NB4 (cell line): ENCODE measurements at regions not wholly inside any gene's neighbourhood (a gene's known extent, or its start where the extent isn't known, plus 50 kb on each side); places are given as distances from the start of the nearest gene placed in this dataset.

Experiments used
- DNase-seq: peaks from one replicate; pipeline ENCODE4 v3.0.0; 2010; ENCODE audit warnings: low read depth
- H3K4me3 ChIP-seq: one replicate; pipeline ENCODE4 v1.5.1; 2011; ENCODE audit warnings: mild to moderate bottlenecking, low read depth, low read length, moderate library complexity
- CTCF ChIP-seq: IDR thresholded peaks from one replicate; pipeline ENCODE4 v1.5.1; 2012; ENCODE audit warnings: low read depth, low read length
- MAX ChIP-seq: IDR thresholded peaks from 2 replicates; pipeline ENCODE4 v1.6.1; 2011; ENCODE audit warnings: low read depth, low read length
- MYC ChIP-seq: IDR thresholded peaks from 2 replicates; pipeline ENCODE4 v1.6.1; 2011; ENCODE audit warnings: low read depth, low read length
- POLR2A ChIP-seq: IDR thresholded peaks from 2 replicates; pipeline ENCODE4 v1.6.1; 2011; ENCODE audit warnings: mild to moderate bottlenecking; ENCODE audit not compliant: insufficient read length; ENCODE audit errors: extremely low read depth

GRCh38 chr1:194825382-194825781, 1639.0 kb upstream of the B3GALT2 start:
- TF ChIP-seq CTCF, result no peak
- no peak for DNase-seq
- no peak overlapping the region for H3K4me3 ChIP-seq

GRCh38 chr1:194821091-194821490, 1634.7 kb upstream of the B3GALT2 start:
- no peak for DNase-seq
- no peak overlapping the region for H3K4me3 ChIP-seq
- no peak for TF ChIP-seq MAX
- TF ChIP-seq POLR2A, result no peak
- no peak for TF ChIP-seq MYC
- no peak for TF ChIP-seq CTCF

- TF ChIP-seq CTCF, result no peak
- TF ChIP-seq MYC, result no peak
- no peak overlapping the region for H3K4me3 ChIP-seq
Observed at GRCh38 chr1:194818674-194819073, 1632.3 kb upstream of the B3GALT2 start.

GRCh38 chr1:194816859-194817258, 1630.4 kb upstream of the B3GALT2 start:
- H3K4me3 ChIP-seq, result no peak overlapping the region
- no peak for DNase-seq
- TF ChIP-seq CTCF (no peak), POLR2A (no peak), MYC (no peak), MAX (no peak)

More at GRCh38 chr1:194818674-194819073, 1632.3 kb upstream of the B3GALT2 start:
- DNase-seq, result peak; percentile 4

- H3K4me3 ChIP-seq, result no peak overlapping the region
- DNase-seq, result no peak
Observed at GRCh38 chr1:194813096-194813495, 1626.7 kb upstream of the B3GALT2 start.

More at GRCh38 chr1:194813096-194813495, 1626.7 kb upstream of the B3GALT2 start:
- TF ChIP-seq MAX (no peak), POLR2A (no peak), MYC (no peak), CTCF (no peak)
